KBM-7 (cell line): ENCODE measurements at regions not wholly inside any gene's neighbourhood (a gene's known extent, or its start where the extent isn't known, plus 50 kb on each side); places are given as distances from the start of the nearest gene placed in this dataset.
"Not testable (repeated sequence)": the region's sequence is repeated elsewhere in the genome, so short reads cannot be mapped to it uniquely, and the experiment has no call there.

ENCODE experiments used
- DNase-seq: peaks from one replicate; pipeline ENCODE4 v3.0.0-alpha.2; 2015
- in situ Hi-C: fragments of 300-500 bp; cut with MboI; formaldehyde crosslinking; loops from 2 replicates; pipeline ENCODE4 v1.14.3; 2020; ENCODE audit warnings: low sequenced_read_pairs, low pct_unique_long_range_greater_than_20kb, mixed read lengths

DNA sequence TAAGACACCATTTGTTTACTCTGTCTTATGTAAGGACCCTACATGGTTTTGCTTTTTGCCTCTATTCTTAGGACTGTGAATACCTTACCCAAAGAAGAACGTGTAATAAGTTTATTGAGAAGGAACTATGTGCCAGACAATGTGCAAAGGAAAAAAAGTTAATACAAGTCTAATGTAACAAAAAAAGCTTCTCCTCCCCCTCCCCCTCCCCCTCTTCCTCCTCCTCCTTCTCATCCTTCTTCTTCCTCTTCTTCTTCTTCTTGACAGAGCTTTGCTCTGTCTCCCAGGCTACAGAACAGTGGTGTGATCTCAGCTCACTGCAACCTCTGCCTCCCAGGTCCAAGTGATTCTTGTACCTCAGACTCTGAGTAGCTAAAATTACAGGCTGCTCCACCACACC, 50.9 kb upstream of the MITF start:
- no peak for DNase-seq
- in situ Hi-C loops = no loop called here

DNA sequence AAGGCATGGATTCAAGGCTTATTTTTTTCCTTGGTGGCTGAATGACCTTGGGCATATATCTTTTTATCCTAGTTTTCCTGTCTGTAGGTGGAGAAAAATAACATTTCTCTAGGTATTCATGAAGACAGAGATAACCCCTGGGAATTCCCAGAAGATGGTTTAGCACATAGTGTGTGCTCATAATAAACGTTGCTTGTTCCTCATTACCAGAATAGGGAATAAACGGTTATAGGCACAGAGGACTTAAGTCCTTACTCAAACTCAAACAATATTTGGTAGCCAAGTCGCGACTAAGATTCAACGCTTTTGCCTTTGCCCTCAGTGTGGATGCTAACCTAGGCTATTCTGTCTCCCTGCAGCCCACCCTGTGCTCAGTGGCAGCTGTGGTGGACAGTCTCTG, 51.6 kb upstream of the MITF start:
- in situ Hi-C loops = no loop called here
- DNase-seq = no peak

DNA sequence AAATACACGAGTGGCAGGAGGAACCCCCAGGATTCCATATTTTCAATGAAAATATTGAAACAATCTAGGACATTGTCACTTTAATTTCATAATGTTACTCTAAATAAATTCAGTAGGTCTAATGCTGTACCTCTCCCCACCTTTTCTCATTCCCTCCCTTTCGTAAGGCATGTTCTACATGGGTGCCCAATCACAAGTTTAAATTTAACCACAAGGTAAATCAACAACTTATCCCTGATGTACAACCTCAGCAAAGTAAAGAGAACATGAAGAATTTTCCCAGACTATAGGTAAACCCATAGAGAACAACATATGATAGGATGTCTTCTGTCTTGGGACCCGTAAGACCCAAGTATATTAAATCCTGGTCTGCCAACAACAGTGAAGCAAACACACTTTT, 53.2 kb upstream of the MITF start:
- in situ Hi-C loops = no loop called here
- no peak for DNase-seq

DNA sequence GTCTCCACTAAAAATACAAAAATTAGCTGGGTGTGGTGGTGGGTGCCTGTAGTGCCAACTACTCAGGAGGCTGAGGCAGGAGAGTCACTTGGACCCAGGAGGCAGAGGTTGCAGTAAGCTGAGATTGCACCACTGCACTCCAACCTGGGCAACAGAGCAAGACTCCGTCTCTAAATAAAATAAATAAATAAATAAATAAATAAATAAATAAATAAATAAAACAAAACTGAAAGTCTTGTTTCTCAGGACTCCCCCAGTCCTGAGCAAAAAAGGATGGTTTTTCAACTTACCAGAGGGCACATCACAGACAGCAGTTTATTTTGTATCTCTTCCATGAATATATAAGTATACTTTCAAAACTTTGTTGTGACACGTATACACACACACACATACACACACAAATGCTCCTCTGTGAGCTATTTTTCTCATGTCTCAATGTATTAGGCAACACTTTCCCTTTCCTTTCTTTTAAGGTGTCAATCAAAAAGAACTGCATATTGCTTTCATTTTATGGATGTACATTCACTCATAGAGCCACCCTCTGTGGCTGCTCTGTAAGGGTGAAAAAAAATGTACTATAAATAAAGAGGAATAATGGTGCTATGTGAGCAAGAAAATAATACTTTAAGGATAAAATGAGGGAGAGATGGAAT, 54.8 kb upstream of the MITF start:
- in situ Hi-C loops = no loop called here

GRCh38 chr3:69683082-69683806, 56.0 kb upstream of the MITF start:
- DNase-seq = no peak
- in situ Hi-C loops = no loop called here

More for the DNA sequence above, 54.8 kb upstream of the MITF start:
- no peak for DNase-seq

GRCh38 chr3:69677456-69677855, 61.8 kb upstream of the MITF start:
- DNase-seq, in situ Hi-C loops: not testable (repeated sequence)

- in situ Hi-C loops = no loop called here
- DNase-seq = no peak
Observed at GRCh38 chr3:69675786-69676530, 63.3 kb upstream of the MITF start.

DNA sequence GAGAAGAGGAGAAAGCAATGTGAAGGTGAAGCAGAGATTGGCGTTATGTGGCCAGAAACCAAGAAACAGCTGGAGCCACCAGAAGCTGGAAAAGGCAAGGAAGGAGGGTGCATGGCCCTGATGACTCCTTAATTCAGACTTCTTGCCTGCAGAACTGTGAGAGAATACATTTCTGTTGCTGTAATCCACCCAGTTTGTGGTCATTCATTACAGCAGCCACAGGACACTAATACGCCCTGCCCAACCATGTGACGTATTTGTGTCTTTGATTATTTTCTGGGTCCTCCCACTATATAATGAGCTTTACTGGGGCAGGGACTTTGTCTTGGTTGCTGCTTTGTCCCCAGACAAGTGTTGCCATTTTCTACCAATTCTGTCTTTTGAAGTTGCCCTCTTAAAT, 64.5 kb upstream of the MITF start:
- DNase-seq = no peak
- in situ Hi-C loops = loop anchor here (25.0 kb wide), 2 partner anchors 362 to 537 kb away; no protein-coding TSS in a partner anchor

GRCh38 chr3:69671082-69671952, 67.9 kb upstream of the MITF start:
- in situ Hi-C loops = loop anchor here (25.0 kb wide), 2 partner anchors 359 to 534 kb away; no protein-coding TSS in a partner anchor
- peak; percentile 73 for DNase-seq

- DNase-seq = no peak
- in situ Hi-C loops = loop anchor here (25.0 kb wide), 2 partner anchors 357 to 532 kb away; no protein-coding TSS in a partner anchor
Observed at GRCh38 chr3:69669070-69669469, 70.2 kb upstream of the MITF start.

- in situ Hi-C loops = loop anchor here (25.0 kb wide), 2 partner anchors 353 to 528 kb away; no protein-coding TSS in a partner anchor
- DNase-seq = no peak
Observed at GRCh38 chr3:69665026-69665737, 74.1 kb upstream of the MITF start.

DNA sequence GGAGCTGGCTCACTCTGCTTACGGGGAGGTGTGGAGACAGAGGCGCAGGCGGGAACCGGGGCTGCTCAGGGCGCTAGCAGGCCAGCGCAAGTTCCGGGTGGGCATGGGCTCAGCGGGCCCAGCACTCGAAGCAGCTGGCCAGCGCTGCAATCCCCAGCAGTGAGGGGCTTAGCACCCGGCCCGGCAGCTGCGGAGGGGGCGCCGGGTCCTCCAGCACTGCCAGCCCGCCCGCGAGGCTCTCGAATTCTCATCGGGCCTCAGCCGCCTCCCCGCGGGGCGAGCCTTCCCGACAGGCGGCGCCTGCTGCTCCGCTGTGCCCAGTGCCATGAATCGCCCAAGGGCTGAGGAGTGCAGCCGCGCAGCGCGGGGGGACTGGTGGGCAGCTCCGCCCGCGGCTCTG, 78.6 kb upstream of the MITF start:
- in situ Hi-C loops = loop anchor here (25.0 kb wide), 2 partner anchors 348 to 523 kb away; no protein-coding TSS in a partner anchor

DNA sequence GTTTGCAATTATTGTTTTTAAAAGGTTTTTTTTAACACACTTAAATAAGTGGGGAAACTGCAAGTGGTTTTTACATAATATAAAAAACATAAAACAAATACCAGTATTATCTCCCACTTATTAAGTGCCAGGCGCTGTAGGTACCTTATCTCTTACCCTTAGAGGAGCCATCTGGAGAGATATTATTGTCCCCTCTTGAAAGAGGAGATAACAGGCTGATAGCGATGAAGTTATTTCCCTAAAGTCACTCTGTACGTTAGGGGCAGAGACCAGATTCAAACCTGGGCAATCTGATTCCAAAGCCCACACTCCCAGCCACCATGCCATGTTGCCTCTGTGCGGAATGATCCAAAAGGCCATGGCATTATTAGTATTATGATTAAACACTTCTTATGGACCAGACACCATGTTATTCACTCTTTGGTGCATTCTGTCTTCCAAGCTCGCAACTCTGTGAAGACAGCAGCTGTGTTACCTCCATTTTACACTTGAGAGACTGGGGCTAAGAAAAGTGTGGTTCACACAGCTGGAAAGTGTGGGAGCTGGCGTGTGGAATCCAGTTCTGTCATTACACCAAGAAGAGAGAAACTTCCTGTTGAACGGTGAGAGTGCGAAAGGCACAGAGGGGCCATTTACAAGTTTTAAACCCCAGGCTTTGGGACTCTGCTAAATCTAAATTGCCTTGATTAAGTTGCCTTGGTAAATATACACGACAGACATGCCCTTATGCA, 79.9 kb upstream of the MITF start:
- DNase-seq = no peak
- in situ Hi-C loops = loop anchor here (25.0 kb wide), 2 partner anchors 347 to 522 kb away; no protein-coding TSS in a partner anchor

More for the DNA sequence above, 78.6 kb upstream of the MITF start:
- no peak for DNase-seq

DNA sequence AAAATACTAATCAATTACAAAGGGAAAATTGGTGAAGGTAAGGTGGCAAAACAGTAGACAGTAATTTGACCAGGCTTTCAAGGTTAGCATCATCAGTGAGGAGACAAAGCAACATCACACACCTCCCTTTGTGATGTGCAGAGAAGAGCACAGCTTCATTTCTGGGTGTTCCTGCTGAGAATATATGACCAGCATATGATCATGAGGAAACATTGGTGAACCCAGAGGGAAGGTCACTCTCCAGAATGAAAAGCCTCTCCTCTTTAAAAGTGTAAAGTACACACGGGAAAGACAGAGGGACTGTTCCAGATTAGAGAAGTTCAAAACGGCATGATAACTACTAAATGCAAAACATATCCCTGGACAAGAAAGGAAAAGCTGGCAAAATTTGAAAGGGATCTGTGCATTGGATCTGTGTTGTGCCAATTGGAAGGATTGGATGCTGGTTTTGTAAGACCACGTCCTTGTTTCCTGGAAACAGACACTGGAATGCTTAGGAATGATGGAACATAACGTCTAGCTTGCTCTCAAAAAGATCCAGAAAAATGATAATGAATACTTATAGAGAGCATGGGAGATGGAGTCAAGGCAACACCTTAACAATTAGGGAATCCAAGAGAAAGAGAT, 80.6 kb upstream of the MITF start:
- in situ Hi-C loops = loop anchor here (25.0 kb wide), 2 partner anchors 346 to 521 kb away; no protein-coding TSS in a partner anchor
- no peak for DNase-seq

- in situ Hi-C loops = loop anchor here (25.0 kb wide), 2 partner anchors 345 to 520 kb away; no protein-coding TSS in a partner anchor
- DNase-seq = not testable (repeated sequence)
Observed at GRCh38 chr3:69657030-69657429, 82.2 kb upstream of the MITF start.

GRCh38 chr3:69651765-69652164, 87.5 kb upstream of the MITF start:
- DNase-seq = no peak
- in situ Hi-C loops = loop anchor here (25.0 kb wide), 2 partner anchors 339 to 514 kb away; no protein-coding TSS in a partner anchor

DNA sequence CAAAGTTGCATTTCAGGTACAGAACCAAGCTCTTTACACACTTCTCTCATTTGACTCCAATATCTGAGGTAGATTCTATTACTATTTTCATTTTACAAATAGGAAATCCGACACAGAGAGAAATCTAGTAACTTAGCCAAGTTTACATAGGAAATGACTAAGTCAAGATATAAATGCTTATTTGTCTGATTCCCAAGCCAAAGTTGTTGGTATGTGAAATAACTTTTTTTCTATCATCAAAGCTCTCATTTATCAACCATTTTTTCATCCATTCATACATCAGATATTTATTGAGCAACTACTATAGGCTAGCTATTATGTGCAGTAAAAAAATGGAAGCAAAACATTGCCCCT, 89.2 kb upstream of the MITF start:
- DNase-seq = no peak
- in situ Hi-C loops = loop anchor here (25.0 kb wide), 2 partner anchors 338 to 513 kb away; no protein-coding TSS in a partner anchor
